ENCODE measurements at regions not wholly inside any gene's neighbourhood (a gene's known extent, or its start where the extent isn't known, plus 50 kb on each side); places are given as distances from the start of the nearest gene placed in this dataset.

- H3K27me3 ChIP-seq (ENCODE audit: control insufficient read depth, insufficient read depth, low read length), result no peaks in the 10 kb centered on the region
- H3K4me3 ChIP-seq (ENCODE audit: low read depth, low read length), result no peak overlapping the region
- FAIRE-seq, result no peak
- no peak for TF ChIP-seq CTCF (IDR thresholded peaks at IDR 0.05; ENCODE audit: insufficient read depth, low read length, severe bottlenecking)
- no peaks in the 10 kb centered on the region for H3K36me3 ChIP-seq (ENCODE audit: control insufficient read depth, insufficient read depth, low read length)
- DNase-seq (ENCODE audit: low read depth), result peak; percentile 26
These were observed 135.4 kb upstream of the NAMPT start for GRCh38 chr7:106420210-106420609.

- DNase-seq (ENCODE audit: low read depth) (peak; percentile 91), FAIRE-seq (no peak)
- no peak for TF ChIP-seq CTCF (IDR thresholded peaks at IDR 0.05; ENCODE audit: insufficient read depth, low read length, severe bottlenecking)
- Histone ChIP-seq H3K4me3 (ENCODE audit: low read depth, low read length) (no peak overlapping the region), H3K36me3 (ENCODE audit: control insufficient read depth, insufficient read depth, low read length) (no peaks in the 10 kb centered on the region), H3K27me3 (ENCODE audit: control insufficient read depth, insufficient read depth, low read length) (no peaks in the 10 kb centered on the region)
These were observed 134.8 kb upstream of the NAMPT start for GRCh38 chr7:106419455-106420182.

- no peak for TF ChIP-seq CTCF (IDR thresholded peaks at IDR 0.05; ENCODE audit: insufficient read depth, low read length, severe bottlenecking)
- DNase-seq (ENCODE audit: low read depth), result peak; percentile 22
- FAIRE-seq, result no peak
- H3K27me3 ChIP-seq (ENCODE audit: control insufficient read depth, insufficient read depth, low read length), result no peaks in the 10 kb centered on the region
- H3K36me3 ChIP-seq (ENCODE audit: control insufficient read depth, insufficient read depth, low read length), result no peaks in the 10 kb centered on the region
- H3K4me3 ChIP-seq (ENCODE audit: low read depth, low read length), result no peak overlapping the region
These were observed 133.7 kb upstream of the NAMPT start for GRCh38 chr7:106418526-106418925.

- TF ChIP-seq CTCF (IDR thresholded peaks at IDR 0.05; ENCODE audit: insufficient read depth, low read length, severe bottlenecking), result no peak
- no peak for FAIRE-seq
- peak; percentile 90 for DNase-seq (ENCODE audit: low read depth)
- H3K4me3 ChIP-seq (ENCODE audit: low read depth, low read length), result no peak overlapping the region
- no peaks in the 10 kb centered on the region for H3K27me3 ChIP-seq (ENCODE audit: control insufficient read depth, insufficient read depth, low read length)
- no peaks in the 10 kb centered on the region for H3K36me3 ChIP-seq (ENCODE audit: control insufficient read depth, insufficient read depth, low read length)
These were observed 133.3 kb upstream of the NAMPT start for GRCh38 chr7:106418094-106418493.

GRCh38 chr7:106417273-106417902 lies 132.6 kb upstream of the NAMPT start:
- no peak for FAIRE-seq

More at GRCh38 chr7:106417273-106417902, 132.6 kb upstream of the NAMPT start:
- peak; percentile 81 for DNase-seq (ENCODE audit: low read depth)
- H3K36me3 ChIP-seq (ENCODE audit: control insufficient read depth, insufficient read depth, low read length), result no peaks in the 10 kb centered on the region
- TF ChIP-seq CTCF (IDR thresholded peaks at IDR 0.05; ENCODE audit: insufficient read depth, low read length, severe bottlenecking), result no peak
- no peak overlapping the region for H3K4me3 ChIP-seq (ENCODE audit: low read depth, low read length)
- no peaks in the 10 kb centered on the region for H3K27me3 ChIP-seq (ENCODE audit: control insufficient read depth, insufficient read depth, low read length)
